IPS-18c (cell line): ENCODE measurements at regions not wholly inside any gene's neighbourhood (a gene's known extent, or its start where the extent isn't known, plus 50 kb on each side); places are given as distances from the start of the nearest gene placed in this dataset.
"Not testable (repeated sequence)": the region's sequence is repeated elsewhere in the genome, so short reads cannot be mapped to it uniquely, and the experiment has no call there.

Experiments used
- H3K4me3 ChIP-seq: 2 replicates; pipeline ENCODE4 v1.7.0; 2013; ENCODE audit warnings: low read depth, mild to moderate bottlenecking, low read length, moderate library complexity; ENCODE audit not compliant: insufficient read depth
- H3K9me3 ChIP-seq: one replicate; pipeline ENCODE4 v1.6.1; 2013; ENCODE audit warnings: mild to moderate bottlenecking, low read length, moderate library complexity; ENCODE audit not compliant: control insufficient read depth, insufficient read depth

DNA sequence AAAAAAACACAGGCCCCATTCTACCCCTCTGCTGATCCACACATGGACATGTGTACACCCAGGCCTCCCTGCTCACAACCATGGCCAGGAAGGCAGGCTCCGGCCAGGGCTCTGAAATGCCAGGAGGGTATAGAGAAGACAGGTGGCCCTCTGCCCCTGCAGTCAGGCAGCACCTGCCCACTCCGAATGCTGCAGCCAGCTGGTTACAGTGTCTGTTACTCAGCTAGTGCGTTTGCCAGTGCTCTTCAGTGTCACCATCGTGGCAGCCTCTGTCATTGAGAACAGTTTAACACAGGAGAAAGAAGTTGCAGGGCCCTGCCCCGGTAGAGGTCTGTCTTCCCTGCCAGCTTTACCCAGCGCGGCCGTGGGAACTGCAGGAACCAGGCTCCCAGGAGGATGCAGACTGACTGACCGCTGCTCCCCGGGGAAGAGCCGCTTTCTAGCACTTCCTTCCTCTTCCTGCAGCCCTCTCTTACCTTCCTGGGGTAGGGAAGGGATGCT is 128.8 kb upstream of the FAM20C start:
- Histone ChIP-seq H3K9me3 (peaks cover 2% of the 10 kb centered on the region), H3K4me3 (no peak overlapping the region)

- no peak overlapping the region for H3K4me3 ChIP-seq
- H3K9me3 ChIP-seq: peaks cover 2% of the 10 kb centered on the region
These were observed 128.1 kb upstream of the FAM20C start for GRCh38 chr7:64098-64915.

DNA sequence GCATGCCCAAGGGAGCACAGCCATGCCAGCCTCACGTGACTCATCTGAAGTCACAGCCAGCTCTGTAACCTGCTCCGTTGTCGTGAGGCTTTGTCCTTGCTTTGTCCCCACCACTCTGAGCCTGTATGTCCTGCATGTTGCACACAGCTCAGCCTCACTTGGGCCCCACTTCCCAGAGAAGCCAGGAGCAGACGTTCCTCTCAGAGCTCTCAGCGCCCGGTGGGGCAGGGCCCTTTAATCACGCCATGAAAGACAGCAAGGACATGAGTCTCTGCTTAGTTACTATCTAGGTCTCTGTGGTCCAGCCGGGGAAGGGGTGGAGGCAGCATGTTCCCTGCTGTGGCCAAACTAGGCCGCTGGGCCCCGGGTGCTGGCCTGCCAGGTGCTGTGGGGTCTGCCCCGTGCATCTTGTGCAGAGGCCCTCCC is 127.4 kb upstream of the FAM20C start:
- H3K4me3 ChIP-seq: no peak overlapping the region
- peaks cover 2% of the 10 kb centered on the region for H3K9me3 ChIP-seq

DNA sequence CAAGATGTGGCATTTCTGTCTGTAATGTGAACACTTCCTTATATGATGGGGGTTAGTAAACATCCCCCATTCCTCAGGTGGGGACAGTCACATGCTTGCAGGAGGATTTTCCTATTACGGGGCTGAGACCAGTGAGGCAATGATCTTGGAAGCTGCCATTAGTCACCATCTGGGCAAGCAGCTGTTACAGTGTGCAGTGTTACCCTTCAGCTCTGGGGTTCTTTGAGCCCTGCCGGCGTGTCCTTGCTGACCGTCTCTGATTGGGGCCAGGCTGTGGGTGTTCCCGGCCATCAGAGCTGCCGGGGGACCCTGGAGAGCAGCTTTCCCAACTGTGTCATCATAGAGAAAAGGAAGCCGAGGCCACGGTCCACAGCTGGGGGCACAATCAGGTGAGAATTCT is 126.8 kb upstream of the FAM20C start:
- Histone ChIP-seq H3K4me3 (no peak overlapping the region), H3K9me3 (peaks cover 2% of the 10 kb centered on the region)

DNA sequence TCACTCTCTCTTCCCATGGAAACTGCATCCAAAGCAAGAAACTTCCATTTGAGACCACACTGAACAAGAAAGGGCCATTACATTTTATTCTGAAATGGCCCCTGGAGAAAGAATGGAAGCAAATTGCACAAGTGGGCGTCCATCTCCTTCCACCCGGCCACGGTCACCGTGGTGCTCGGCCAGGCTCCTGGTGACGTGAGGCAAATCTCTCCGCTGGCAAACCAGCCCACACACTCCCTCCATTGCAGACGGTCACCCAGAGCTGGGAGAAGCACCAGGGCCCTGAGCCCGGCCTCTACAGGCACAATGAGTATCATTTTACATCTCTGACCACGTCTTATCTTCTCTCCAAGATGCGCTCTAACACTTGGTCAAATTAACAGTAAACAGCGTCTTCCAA is 126.1 kb upstream of the FAM20C start:
- Histone ChIP-seq H3K9me3 (peaks cover 2% of the 10 kb centered on the region), H3K4me3 (no peak overlapping the region)

- H3K9me3 ChIP-seq: peaks cover 2% of the 10 kb centered on the region
- no peak overlapping the region for H3K4me3 ChIP-seq
These were observed 125.6 kb upstream of the FAM20C start for GRCh38 chr7:66741-67140.

DNA sequence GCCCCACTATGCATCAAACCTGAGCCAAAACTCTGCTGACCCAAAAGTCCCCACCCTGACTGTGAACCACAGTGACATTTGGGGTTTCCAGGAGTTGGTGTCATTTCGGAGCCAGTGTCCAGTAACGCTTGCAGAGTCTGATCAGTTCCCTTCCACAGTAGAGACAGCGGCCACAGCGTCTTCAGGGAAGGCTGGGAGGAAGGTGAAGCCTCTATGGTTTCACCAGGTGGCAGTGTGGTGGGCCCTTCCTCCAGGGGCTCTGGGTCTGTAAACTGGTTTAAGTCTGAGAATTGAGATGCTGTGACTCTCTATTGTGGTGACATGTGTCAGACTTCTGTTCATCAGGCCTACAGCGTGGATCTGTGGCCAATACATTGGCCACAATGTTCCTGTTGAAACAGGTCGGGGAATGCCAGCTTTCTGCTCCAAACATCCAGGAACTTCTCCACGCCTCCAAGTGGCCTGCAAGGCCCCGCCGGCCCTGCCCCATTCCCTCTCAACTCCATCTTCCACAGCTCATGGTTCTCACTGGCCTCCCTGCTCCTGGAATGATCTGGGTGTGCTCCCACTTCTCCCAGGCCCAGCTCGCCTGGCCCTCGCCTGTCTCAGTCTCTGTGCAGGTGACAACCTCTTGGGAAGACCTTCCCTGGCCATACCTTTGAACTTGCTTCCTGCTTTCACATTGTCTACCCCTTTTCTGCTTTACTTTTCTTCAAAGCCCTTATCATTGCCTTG is 124.5 kb upstream of the FAM20C start:
- Histone ChIP-seq H3K9me3 (peaks cover 2% of the 10 kb centered on the region), H3K4me3 (no peak overlapping the region)

GRCh38 chr7:68629-69028 is 123.7 kb upstream of the FAM20C start:
- H3K4me3 ChIP-seq: no peak overlapping the region
- peaks cover 2% of the 10 kb centered on the region for H3K9me3 ChIP-seq

DNA sequence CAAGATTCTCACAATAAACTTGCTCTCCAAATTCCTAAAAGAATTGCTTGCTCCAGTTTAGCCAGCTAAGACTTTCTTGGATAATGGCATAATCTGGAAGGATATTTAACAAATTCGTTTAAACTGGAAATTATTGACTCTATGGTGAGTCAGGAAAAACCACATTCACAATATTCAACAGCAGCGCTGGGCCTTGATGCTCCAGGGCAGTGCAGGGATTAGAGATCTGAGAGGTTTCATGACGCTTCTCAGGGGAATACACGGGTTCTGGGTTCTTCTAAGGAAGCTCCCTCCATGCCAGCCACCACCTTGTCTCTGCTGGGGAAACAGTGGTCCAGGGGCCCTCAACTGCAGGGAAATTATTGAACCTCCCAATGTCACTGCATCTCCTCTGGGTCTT is 123.3 kb upstream of the FAM20C start:
- not testable (repeated sequence) for H3K9me3 ChIP-seq, H3K4me3 ChIP-seq

DNA sequence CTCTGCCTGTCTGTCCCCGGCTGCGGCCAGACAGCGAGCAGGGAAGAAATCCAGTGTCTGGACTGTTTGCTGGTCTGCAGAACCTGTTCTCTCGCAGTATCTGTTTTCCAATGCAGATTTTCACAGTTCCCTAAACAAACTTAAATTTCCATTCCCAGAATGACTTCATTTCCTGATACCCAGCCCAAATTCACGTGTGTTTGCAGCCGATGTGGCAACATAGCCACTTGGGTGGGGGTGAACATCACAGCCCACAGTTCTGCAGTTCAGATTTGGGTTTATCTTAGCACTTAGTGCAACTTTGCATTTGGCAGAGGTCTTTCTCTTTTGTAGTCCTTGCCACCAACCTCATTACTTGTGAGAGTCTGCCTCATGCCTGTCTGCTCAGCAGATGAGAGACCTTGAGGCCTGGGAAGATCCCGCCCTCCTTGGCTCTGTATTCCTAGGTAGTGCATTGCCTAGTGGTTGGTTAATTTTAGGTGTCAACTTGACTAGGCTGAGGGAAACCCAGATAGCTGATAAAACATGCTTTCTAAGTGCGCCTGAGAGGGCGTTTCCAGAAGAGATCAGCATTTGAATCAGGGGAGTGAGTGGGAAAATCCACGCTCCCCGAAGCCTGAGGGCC is 122.8 kb upstream of the FAM20C start:
- not testable (repeated sequence) for H3K4me3 ChIP-seq, H3K9me3 ChIP-seq

- H3K4me3 ChIP-seq, H3K9me3 ChIP-seq: not testable (repeated sequence)
These were observed 122.2 kb upstream of the FAM20C start for GRCh38 chr7:70207-70606.

- H3K4me3 ChIP-seq, H3K9me3 ChIP-seq: not testable (repeated sequence)
These were observed 121.4 kb upstream of the FAM20C start for GRCh38 chr7:70989-71388.

DNA sequence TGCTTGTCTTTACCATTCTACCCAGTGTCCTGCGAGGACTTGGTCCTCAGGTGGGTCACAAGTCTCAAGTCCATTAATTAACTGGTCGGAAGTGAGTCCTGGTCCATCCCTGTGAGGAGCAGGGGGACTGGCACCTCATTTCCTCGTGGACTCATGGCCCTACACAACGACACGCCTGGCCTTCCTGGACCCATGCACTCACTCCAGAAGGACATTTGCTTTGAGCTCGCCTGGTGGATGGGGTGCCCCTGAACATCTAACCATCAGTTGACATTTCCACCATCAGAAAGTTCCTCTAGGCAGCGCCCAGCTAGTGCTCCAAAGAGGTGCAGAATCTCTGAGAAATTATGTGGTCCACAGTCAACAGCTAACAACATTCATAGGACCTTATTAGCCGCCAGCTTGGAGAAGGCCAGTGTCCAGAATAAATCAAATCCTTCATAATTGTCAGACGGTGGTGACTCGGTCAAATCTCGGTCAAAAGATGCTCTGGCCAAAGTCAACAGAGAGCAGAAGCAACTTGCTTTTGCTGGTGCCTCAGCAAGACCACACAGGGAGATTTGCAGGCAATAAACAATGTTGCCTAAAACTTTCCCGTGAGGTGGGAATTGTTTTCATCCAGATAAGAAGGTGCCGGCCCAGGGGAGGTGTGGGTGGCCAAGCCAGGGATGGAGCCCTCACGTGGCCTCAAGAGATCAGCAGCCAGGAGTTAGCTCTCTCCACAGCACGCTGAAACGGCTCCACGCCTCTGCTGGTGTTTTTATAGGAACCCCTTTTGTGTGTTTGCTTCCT is 119.9 kb upstream of the FAM20C start:
- H3K9me3 ChIP-seq, H3K4me3 ChIP-seq: not testable (repeated sequence)

- not testable (repeated sequence) for H3K9me3 ChIP-seq, H3K4me3 ChIP-seq
These were observed 119.4 kb upstream of the FAM20C start for GRCh38 chr7:73058-73331.

GRCh38 chr7:74008-74540 is 118.3 kb upstream of the FAM20C start:
- not testable (repeated sequence) for H3K9me3 ChIP-seq, H3K4me3 ChIP-seq

- H3K9me3 ChIP-seq: not testable (repeated sequence)
These were observed 116.9 kb upstream of the FAM20C start for GRCh38 chr7:75511-75910.

GRCh38 chr7:76202-76601 is 116.2 kb upstream of the FAM20C start:
- not testable (repeated sequence) for H3K9me3 ChIP-seq, H3K4me3 ChIP-seq

More at GRCh38 chr7:75511-75910, 116.9 kb upstream of the FAM20C start:
- H3K4me3 ChIP-seq: not testable (repeated sequence)
